ENCODE measurements at regions not wholly inside any gene's neighbourhood (a gene's known extent, or its start where the extent isn't known, plus 50 kb on each side); places are given as distances from the start of the nearest gene placed in this dataset.

- TF ChIP-seq CTCF (IDR thresholded peaks at IDR 0.05; ENCODE audit: low read depth, low read length), result no peak
- no peak overlapping the region for H3K4me3 ChIP-seq (ENCODE audit: low read depth, low read length)
These were observed 444.2 kb upstream of the LRRC7 start for GRCh38 chr1:69123486-69123885.

GRCh38 chr1:69126796-69127195 lies 440.9 kb upstream of the LRRC7 start:
- no peak for TF ChIP-seq CTCF (IDR thresholded peaks at IDR 0.05; ENCODE audit: low read depth, low read length)
- H3K4me3 ChIP-seq (ENCODE audit: low read depth, low read length), result no peak overlapping the region

GRCh38 chr1:69128204-69128603 lies 439.5 kb upstream of the LRRC7 start:
- no peak overlapping the region for H3K4me3 ChIP-seq (ENCODE audit: low read depth, low read length)
- no peak for TF ChIP-seq CTCF (IDR thresholded peaks at IDR 0.05; ENCODE audit: low read depth, low read length)

GRCh38 chr1:69129538-69129937 lies 438.2 kb upstream of the LRRC7 start:
- TF ChIP-seq CTCF (IDR thresholded peaks at IDR 0.05; ENCODE audit: low read depth, low read length), result no peak
- H3K4me3 ChIP-seq (ENCODE audit: low read depth, low read length), result no peak overlapping the region

GRCh38 chr1:69138172-69138571 lies 429.6 kb upstream of the LRRC7 start:
- TF ChIP-seq CTCF (IDR thresholded peaks at IDR 0.05; ENCODE audit: low read depth, low read length), result no peak
- H3K4me3 ChIP-seq (ENCODE audit: low read depth, low read length), result no peak overlapping the region

GRCh38 chr1:69139007-69139406 lies 428.7 kb upstream of the LRRC7 start:
- no peak for TF ChIP-seq CTCF (IDR thresholded peaks at IDR 0.05; ENCODE audit: low read depth, low read length)
- no peak overlapping the region for H3K4me3 ChIP-seq (ENCODE audit: low read depth, low read length)

- no peak for TF ChIP-seq CTCF (IDR thresholded peaks at IDR 0.05; ENCODE audit: low read depth, low read length)
- no peak overlapping the region for H3K4me3 ChIP-seq (ENCODE audit: low read depth, low read length)
These were observed 421.4 kb upstream of the LRRC7 start for GRCh38 chr1:69146303-69146702.

Measured in WI38 (cell line).